PC-3 (cell line): ENCODE measurements at regions not wholly inside any gene's neighbourhood (a gene's known extent, or its start where the extent isn't known, plus 50 kb on each side); places are given as distances from the start of the nearest gene placed in this dataset.

Experiments
- ATAC-seq: fragments of 200-7000 bp; cut with Tn5 transposase; 2 replicates; pipeline ENCODE4 v1.9.1; 2020; ENCODE audit warnings: mild to moderate bottlenecking, moderate library complexity
- BruUV-seq: library from RNA; stranded (reverse); fragments of 400-500 nt; replicated peaks from 2 replicates; lab custom pipeline; 2021; lab: Mats Ljungman, UMichigan
- CTCF ChIA-PET: fragments of 300-600 bp; sonication (Branson Sonifier 250); formaldehyde crosslinking; loops from one replicate; lab custom pipeline; 2022; ENCODE audit warnings: antibody characterized with exemption; lab: Charles Lee
- POLR2A ChIA-PET: fragments of 300-600 bp; sonication (Branson Sonifier 250); formaldehyde crosslinking; loops from one replicate; lab custom pipeline; 2022; ENCODE audit warnings: antibody characterized with exemption; ENCODE audit not compliant: unreplicated experiment; lab: Charles Lee
- DNase-seq: peaks from one replicate; pipeline ENCODE4 v3.0.0-alpha.2; 2015
- H2AFZ ChIP-seq: fragments of 300-600 bp; sonication (generic); 2 replicates; pipeline ENCODE4 v1.6.0; 2016; ENCODE audit warnings: antibody characterized with exemption, low read length
- H3F3A ChIP-seq: fragments of 300-600 bp; sonication (generic); one replicate; pipeline ENCODE4 v1.6.0; 2017; ENCODE audit warnings: antibody characterized with exemption, low read length, control low read depth, mild to moderate bottlenecking; ENCODE audit not compliant: unreplicated experiment
- H3K27ac ChIP-seq: fragments of 300-600 bp; sonication (generic); 2 replicates; pipeline ENCODE4 v1.5.1; 2016; ENCODE audit warnings: mild to moderate bottlenecking, low read length
- H3K27me3 ChIP-seq: fragments of 300-600 bp; sonication (generic); 2 replicates; pipeline ENCODE4 v1.6.1; 2016; ENCODE audit warnings: low read length, mixed read lengths
- H3K36me3 ChIP-seq: fragments of 300-600 bp; sonication (generic); 2 replicates; pipeline ENCODE4 v1.6.1; 2016; ENCODE audit warnings: low read depth, mixed run types, low read length, mixed read lengths
- H3K4me1 ChIP-seq: fragments of 300-600 bp; sonication (generic); 2 replicates; pipeline ENCODE4 v1.5.1; 2016; ENCODE audit warnings: low read length; ENCODE audit not compliant: insufficient read depth
- H3K4me2 ChIP-seq: fragments of 300-600 bp; sonication (generic); 2 replicates; pipeline ENCODE4 v1.6.0; 2016; ENCODE audit warnings: low read length
- H3K4me3 ChIP-seq: fragments of 300-600 bp; sonication (generic); 2 replicates; pipeline ENCODE4 v1.5.1; 2016; ENCODE audit warnings: mild to moderate bottlenecking, low read length, mixed read lengths
- H3K79me2 ChIP-seq: fragments of 300-600 bp; sonication (generic); 2 replicates; pipeline ENCODE4 v1.6.1; 2017; ENCODE audit warnings: low read length, mixed read lengths
- H3K9ac ChIP-seq: fragments of 300-600 bp; sonication (generic); 2 replicates; pipeline ENCODE4 v1.6.0; 2016; ENCODE audit warnings: mild to moderate bottlenecking, low read length
- H3K9me2 ChIP-seq: fragments of 300-600 bp; sonication (generic); replicated peaks from 2 replicates; pipeline ENCODE4 v1.6.1; 2016; ENCODE audit warnings: mixed run types, low read length, mixed read lengths
- H3K9me3 ChIP-seq: fragments of 300-600 bp; sonication (generic); 2 replicates; pipeline ENCODE4 v1.6.1; 2016; ENCODE audit warnings: low read length, mixed read lengths
- H4K20me1 ChIP-seq: fragments of 300-600 bp; sonication (generic); 2 replicates; pipeline ENCODE4 v1.6.1; 2016; ENCODE audit warnings: low read length, mixed read lengths
- CTCF ChIP-seq: fragments of 300-600 bp; sonication (generic); conservative IDR thresholded peaks from 2 replicates; pipeline ENCODE4 v1.5.1; 2017; ENCODE audit warnings: antibody characterized with exemption, low read depth, mild to moderate bottlenecking, low read length
- EZH2 ChIP-seq: fragments of 300-600 bp; sonication (generic); IDR thresholded peaks from one replicate; pipeline ENCODE4 v1.6.1; 2017; ENCODE audit warnings: antibody characterized with exemption, mild to moderate bottlenecking, low read length; ENCODE audit not compliant: unreplicated experiment
- EZH2phosphoT487 ChIP-seq: fragments of 300-600 bp; sonication (generic); IDR thresholded peaks from 2 replicates; pipeline ENCODE4 v1.6.1; 2018; ENCODE audit warnings: mild to moderate bottlenecking, antibody characterized with exemption, low read length, borderline replicate concordance
- intact Hi-C: fragments of 100-400 bp; cut with micrococcal nuclease; formaldehyde crosslinking; loops from 2 replicates; pipeline ENCODE4 v1.9.0; 2023

DNA sequence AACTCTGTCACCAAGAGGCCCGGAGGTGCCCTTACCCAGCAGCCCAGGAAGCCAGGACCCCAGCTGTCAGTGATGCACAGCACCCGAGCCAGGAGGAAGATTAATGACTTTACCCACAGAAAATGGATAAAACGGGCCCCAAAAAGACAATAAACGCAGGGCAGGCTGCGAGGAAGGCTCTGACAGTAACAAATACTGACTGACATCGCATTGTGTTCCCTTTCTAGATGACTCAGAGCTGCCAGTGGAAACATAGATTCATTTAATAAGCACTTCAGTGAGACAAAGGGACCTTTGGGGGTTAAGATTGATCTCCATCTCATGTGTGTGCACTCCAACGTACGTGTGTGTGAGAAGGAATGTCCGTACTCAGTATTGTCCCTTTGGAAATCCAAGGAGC is 225.3 kb upstream of the PPP2R3A start:
- no peak for DNase-seq
- CTCF ChIA-PET: no interaction called here
- Histone ChIP-seq H3K4me1 (no peaks in the 10 kb centered on the region), H2AFZ (no peak overlapping the region), H3K9me3 (0 out of 2 replicates have a peak, but pooled peaks cover 4% of the 10 kb centered on the region), H3F3A (no peaks in the 10 kb centered on the region), H3K9ac (no peak overlapping the region), H3K9me2 (no peaks in the 10 kb centered on the region), H3K4me3 (no peak overlapping the region), H3K4me2 (no peak overlapping the region), H3K36me3 (no peaks in the 10 kb centered on the region), H3K27ac (no peak overlapping the region), H4K20me1 (no peaks in the 10 kb centered on the region), H3K27me3 (no peaks in the 10 kb centered on the region; the same call in 1 of the 2 replicates), H3K79me2 (no peaks in the 10 kb centered on the region)
- POLR2A ChIA-PET: no interaction called here
- no peak for TF ChIP-seq CTCF
- no TSS peak for BruUV-seq
- intact Hi-C loops: no loop called here
- no peak for ATAC-seq

- BruUV-seq: no TSS peak
- Histone ChIP-seq H4K20me1 (no peaks in the 10 kb centered on the region), H3K27ac (no peak overlapping the region), H2AFZ (no peak overlapping the region), H3F3A (no peaks in the 10 kb centered on the region), H3K36me3 (no peaks in the 10 kb centered on the region), H3K4me2 (no peak overlapping the region), H3K4me1 (no peaks in the 10 kb centered on the region), H3K9ac (no peak overlapping the region), H3K9me2 (no peaks in the 10 kb centered on the region), H3K27me3 (no peaks in the 10 kb centered on the region; the same call in 1 of the 2 replicates), H3K79me2 (no peaks in the 10 kb centered on the region), H3K9me3 (0 out of 2 replicates have a peak, but pooled peaks cover 4% of the 10 kb centered on the region), H3K4me3 (no peak overlapping the region)
- ATAC-seq (no peak), DNase-seq (no peak)
- TF ChIP-seq EZH2phosphoT487: no peak
- no peak for TF ChIP-seq EZH2
- no peak for TF ChIP-seq CTCF
- POLR2A ChIA-PET: no interaction called here
- CTCF ChIA-PET: no interaction called here
- intact Hi-C loops: no loop called here
These were observed 224.8 kb upstream of the PPP2R3A start for GRCh38 chr3:135740751-135741150.

DNA sequence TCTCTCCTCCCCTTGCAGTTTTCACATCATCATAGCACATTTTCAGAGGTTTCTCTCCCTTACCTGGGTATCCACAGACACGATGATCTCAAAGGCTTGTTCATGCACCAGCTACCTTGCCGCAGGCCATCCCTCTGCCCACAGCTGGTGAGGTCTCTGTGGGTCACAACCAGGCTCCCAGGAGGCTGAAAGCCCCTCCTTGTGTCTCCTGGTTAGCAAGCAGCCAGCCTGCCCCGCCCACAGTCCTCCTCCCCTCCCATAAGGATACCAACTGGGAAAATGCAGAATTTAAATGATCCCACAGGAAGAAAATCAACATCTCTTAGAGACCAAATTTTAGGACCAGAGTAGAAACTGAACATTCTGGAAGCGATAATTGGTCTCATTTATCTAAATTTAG is 213.5 kb upstream of the PPP2R3A start:
- no peak for TF ChIP-seq CTCF
- TF ChIP-seq EZH2: no peak
- no peak for TF ChIP-seq EZH2phosphoT487
- DNase-seq (no peak), ATAC-seq (no peak)
- no peaks in the 10 kb centered on the region for H4K20me1 ChIP-seq
- POLR2A ChIA-PET: no interaction called here
- peaks cover 17% of the 10 kb centered on the region for H3K27me3 ChIP-seq
- H3K27ac ChIP-seq: no peak overlapping the region
- no peaks in the 10 kb centered on the region for H3K9me2 ChIP-seq
- CTCF ChIA-PET: no interaction called here
- intact Hi-C loops: no loop called here
- H2AFZ ChIP-seq: no peak overlapping the region
- H3K4me3 ChIP-seq: no peak overlapping the region
- H3F3A ChIP-seq: no peaks in the 10 kb centered on the region
- no TSS peak for BruUV-seq
- no peaks in the 10 kb centered on the region for H3K36me3 ChIP-seq
- H3K79me2 ChIP-seq: no peaks in the 10 kb centered on the region
- no peaks in the 10 kb centered on the region for H3K9me3 ChIP-seq
- H3K4me2 ChIP-seq: no peak overlapping the region
- no peaks in the 10 kb centered on the region for H3K4me1 ChIP-seq
- no peak overlapping the region for H3K9ac ChIP-seq
